ENCODE measurements at regions not wholly inside any gene's neighbourhood (a gene's known extent, or its start where the extent isn't known, plus 50 kb on each side); places are given as distances from the start of the nearest gene placed in this dataset.

- no peak for FAIRE-seq
- TF ChIP-seq, protein P1, sequence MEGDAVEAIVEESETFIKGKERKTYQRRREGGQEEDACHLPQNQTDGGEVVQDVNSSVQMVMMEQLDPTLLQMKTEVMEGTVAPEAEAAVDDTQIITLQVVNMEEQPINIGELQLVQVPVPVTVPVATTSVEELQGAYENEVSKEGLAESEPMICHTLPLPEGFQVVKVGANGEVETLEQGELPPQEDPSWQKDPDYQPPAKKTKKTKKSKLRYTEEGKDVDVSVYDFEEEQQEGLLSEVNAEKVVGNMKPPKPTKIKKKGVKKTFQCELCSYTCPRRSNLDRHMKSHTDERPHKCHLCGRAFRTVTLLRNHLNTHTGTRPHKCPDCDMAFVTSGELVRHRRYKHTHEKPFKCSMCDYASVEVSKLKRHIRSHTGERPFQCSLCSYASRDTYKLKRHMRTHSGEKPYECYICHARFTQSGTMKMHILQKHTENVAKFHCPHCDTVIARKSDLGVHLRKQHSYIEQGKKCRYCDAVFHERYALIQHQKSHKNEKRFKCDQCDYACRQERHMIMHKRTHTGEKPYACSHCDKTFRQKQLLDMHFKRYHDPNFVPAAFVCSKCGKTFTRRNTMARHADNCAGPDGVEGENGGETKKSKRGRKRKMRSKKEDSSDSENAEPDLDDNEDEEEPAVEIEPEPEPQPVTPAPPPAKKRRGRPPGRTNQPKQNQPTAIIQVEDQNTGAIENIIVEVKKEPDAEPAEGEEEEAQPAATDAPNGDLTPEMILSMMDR (IDR thresholded peaks at IDR 0.05; ENCODE audit: borderline replicate concordance, extremely low read depth, insufficient read depth): no peak
- no peaks in the 10 kb centered on the region for H3K27me3 ChIP-seq (ENCODE audit: control insufficient read depth, insufficient read depth, low read length)
- DNase-seq: no peak
- no peaks in the 10 kb centered on the region for H3K4me1 ChIP-seq (ENCODE audit: control insufficient read depth in 2 of 3, insufficient read depth in 2 of 3, low read depth in 1 of 3, low read length in 3 of 3)
- intact Hi-C loops (cut with DNase I): no loop called here
- no peaks in the 10 kb centered on the region for H3K36me3 ChIP-seq (ENCODE audit: control insufficient read depth in 2 of 3, insufficient read depth in 3 of 3, low read length in 3 of 3)
- no peak overlapping the region for H3K9ac ChIP-seq (ENCODE audit: low read length in 3 of 3)
- no peak overlapping the region for H3K27ac ChIP-seq (ENCODE audit: low read depth in 2 of 2, low read length in 2 of 2)
- H3K4me3 ChIP-seq (ENCODE audit: low read length in 3 of 3): no peak overlapping the region
- no peaks in the 10 kb centered on the region for H3K9me3 ChIP-seq (ENCODE audit: control insufficient read depth in 2 of 3, insufficient read depth in 1 of 3, low read length in 3 of 3)
Observed at GRCh38 chr2:125281242-125281641, 1256.2 kb downstream of the CNTNAP5 start.

GRCh38 chr2:125296742-125297141 lies 1271.7 kb downstream of the CNTNAP5 start:
- no peak overlapping the region for H3K4me3 ChIP-seq (ENCODE audit: low read length in 3 of 3)
- FAIRE-seq (no peak), DNase-seq (no peak)
- no peaks in the 10 kb centered on the region for H3K27me3 ChIP-seq (ENCODE audit: control insufficient read depth, insufficient read depth, low read length)
- H3K9ac ChIP-seq (ENCODE audit: low read length in 3 of 3): no peak overlapping the region
- intact Hi-C loops (cut with DNase I): no loop called here
- TF ChIP-seq, protein P1 (IDR thresholded peaks at IDR 0.05; ENCODE audit: borderline replicate concordance, extremely low read depth, insufficient read depth): no peak
- H3K27ac ChIP-seq (ENCODE audit: low read depth in 2 of 2, low read length in 2 of 2): no peak overlapping the region
- no peaks in the 10 kb centered on the region for H3K4me1 ChIP-seq (ENCODE audit: control insufficient read depth in 2 of 3, insufficient read depth in 2 of 3, low read depth in 1 of 3, low read length in 3 of 3)
- H3K36me3 ChIP-seq (ENCODE audit: control insufficient read depth in 2 of 3, insufficient read depth in 3 of 3, low read length in 3 of 3): no peaks in the 10 kb centered on the region
- H3K9me3 ChIP-seq (ENCODE audit: control insufficient read depth in 2 of 3, insufficient read depth in 1 of 3, low read length in 3 of 3): peaks cover 0 to 3% (median 0%) of the 10 kb centered on the region in 3 donors

DNA sequence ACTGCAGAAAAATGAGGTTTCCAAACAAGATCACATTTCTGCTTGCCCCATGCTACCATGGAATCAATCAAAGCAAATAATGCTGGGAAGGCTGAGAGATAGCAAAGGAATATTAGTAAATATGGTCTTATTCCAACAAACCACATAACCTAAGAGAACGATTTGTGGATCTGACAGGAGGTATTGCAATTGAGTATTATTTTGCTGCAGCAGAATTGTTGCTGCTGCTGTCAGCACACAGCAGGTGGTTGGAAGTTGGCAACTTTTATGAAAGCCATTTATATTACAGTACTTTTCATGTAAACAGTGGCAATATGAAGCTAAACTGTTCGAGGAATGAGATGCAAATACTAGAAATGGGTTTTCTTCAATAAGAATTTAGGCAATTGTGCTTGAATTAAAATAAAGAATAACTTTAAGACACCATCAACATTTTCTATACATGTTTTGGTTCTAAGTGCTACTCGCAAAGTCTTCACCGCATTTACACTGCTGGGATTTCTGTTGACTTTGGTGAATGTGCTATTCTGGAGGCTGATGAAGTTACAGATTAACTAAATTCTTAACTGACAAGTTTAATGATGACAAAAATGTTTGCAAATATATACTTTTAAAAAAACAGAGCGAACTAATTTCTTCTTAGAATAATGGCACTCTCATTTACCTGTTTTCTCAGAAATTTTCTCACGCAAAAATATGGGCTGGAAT lies 1285.7 kb downstream of the CNTNAP5 start:
- no peaks in the 10 kb centered on the region for H3K9me3 ChIP-seq (ENCODE audit: control insufficient read depth in 2 of 3, insufficient read depth in 1 of 3, low read length in 3 of 3)
- H3K27me3 ChIP-seq (ENCODE audit: control insufficient read depth, insufficient read depth, low read length): no peaks in the 10 kb centered on the region
- H3K36me3 ChIP-seq (ENCODE audit: control insufficient read depth in 2 of 3, insufficient read depth in 3 of 3, low read length in 3 of 3): no peaks in the 10 kb centered on the region
- intact Hi-C loops (cut with DNase I): no loop called here
- peak in 2 of 5 donors; percentile 0 to 2 for DNase-seq
- FAIRE-seq: no peak
- no peaks in the 10 kb centered on the region for H3K4me1 ChIP-seq (ENCODE audit: control insufficient read depth in 2 of 3, insufficient read depth in 2 of 3, low read depth in 1 of 3, low read length in 3 of 3)
- TF ChIP-seq, protein P1 (IDR thresholded peaks at IDR 0.05; ENCODE audit: borderline replicate concordance, extremely low read depth, insufficient read depth): no peak
- no peak overlapping the region for H3K27ac ChIP-seq (ENCODE audit: low read depth in 2 of 2, low read length in 2 of 2)
- H3K4me3 ChIP-seq (ENCODE audit: low read length in 3 of 3): no peak overlapping the region
- no peak overlapping the region for H3K9ac ChIP-seq (ENCODE audit: low read length in 3 of 3)

DNA sequence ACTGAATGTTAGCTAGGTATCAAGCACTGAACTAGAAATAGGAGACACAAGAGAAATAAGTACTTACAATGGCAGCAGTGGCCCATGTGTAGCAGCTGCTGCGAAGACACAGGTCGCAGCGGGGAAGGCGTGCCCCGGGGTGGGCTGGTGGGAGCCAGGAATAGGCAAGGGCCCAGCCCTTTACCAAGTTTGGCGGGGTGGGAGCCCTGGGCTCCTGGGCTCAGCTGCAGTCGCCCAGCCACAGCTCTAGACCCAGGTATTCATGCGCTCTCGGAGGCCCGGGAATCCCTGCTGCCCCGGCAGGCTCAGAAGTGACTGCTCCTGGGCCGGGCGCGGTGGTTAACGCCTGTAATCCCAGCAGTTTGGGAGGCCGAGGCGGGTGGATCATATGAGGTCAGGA lies 1287.3 kb downstream of the CNTNAP5 start:
- TF ChIP-seq, protein P1 (IDR thresholded peaks at IDR 0.05; ENCODE audit: borderline replicate concordance, extremely low read depth, insufficient read depth): no peak
- H3K27ac ChIP-seq (ENCODE audit: low read depth in 2 of 2, low read length in 2 of 2): no peak overlapping the region
- H3K36me3 ChIP-seq (ENCODE audit: control insufficient read depth in 2 of 3, insufficient read depth in 3 of 3, low read length in 3 of 3): no peaks in the 10 kb centered on the region
- no peaks in the 10 kb centered on the region for H3K27me3 ChIP-seq (ENCODE audit: control insufficient read depth, insufficient read depth, low read length)
- H3K9me3 ChIP-seq (ENCODE audit: control insufficient read depth in 2 of 3, insufficient read depth in 1 of 3, low read length in 3 of 3): no peaks in the 10 kb centered on the region
- FAIRE-seq (no peak), DNase-seq (no peak)
- no peak overlapping the region for H3K4me3 ChIP-seq (ENCODE audit: low read length in 3 of 3)
- no peak overlapping the region for H3K9ac ChIP-seq (ENCODE audit: low read length in 3 of 3)
- intact Hi-C loops (cut with DNase I): no loop called here
- H3K4me1 ChIP-seq (ENCODE audit: control insufficient read depth in 2 of 3, insufficient read depth in 2 of 3, low read depth in 1 of 3, low read length in 3 of 3): no peaks in the 10 kb centered on the region
